Upper lobe of left lung (tissue), 6 donors: ENCODE measurements at regions not wholly inside any gene's neighbourhood (a gene's known extent, or its start where the extent isn't known, plus 50 kb on each side); places are given as distances from the start of the nearest gene placed in this dataset.

Experiments used
- ATAC-seq, 2 donors: fragments of 200-7000 bp; cut with Tn5 transposase; one replicate each; pipeline ENCODE4 v1.9.1; 2022; ENCODE audit warnings: mild to moderate bottlenecking in 2 of 2, moderate library complexity in 2 of 2; ENCODE audit not compliant: low FRiP score in 2 of 2
- DNase-seq, 2 donors: peaks; one replicate each; pipeline ENCODE4 v3.0.0-alpha.2; 2019 to 2020
- H3K27ac ChIP-seq, 4 donors: fragments of 200-600 bp; sonication (generic); one replicate each; pipeline ENCODE4 v1.5.1; 2016 to 2019
- H3K27me3 ChIP-seq, 4 donors: fragments of 200-600 bp; sonication (generic); one replicate each; pipeline ENCODE4 v1.5.1; 2017 to 2019
- H3K36me3 ChIP-seq, 4 donors: fragments of 200-600 bp; sonication (generic); one replicate each; pipeline ENCODE4 v1.5.1; 2016 to 2019
- H3K4me1 ChIP-seq, 4 donors: fragments of 200-600 bp; sonication (generic); one replicate each; pipeline ENCODE4 v1.5.1; 2018 to 2019
- H3K4me3 ChIP-seq, 4 donors: fragments of 200-600 bp; sonication (generic); one replicate each; pipeline ENCODE4 v1.5.1; 2017 to 2019; ENCODE audit warnings: mild to moderate bottlenecking in 2 of 4, moderate library complexity in 1 of 4
- H3K9me3 ChIP-seq, 4 donors: fragments of 200-600 bp; sonication (generic); one replicate each; pipeline ENCODE4 v1.5.1; 2018 to 2019
- CTCF ChIP-seq, 6 experiments: fragments of 450-650 bp in 4 of 6; fragments of 200-600 bp in 2 of 6; sonication (generic) in 2 of 6; IDR thresholded peaks; one replicate each; pipeline ENCODE4 v1.5.1; 2016 to 2019; ENCODE audit warnings: antibody characterized with exemption in 6 of 6
- EP300 ChIP-seq, 4 donors: sonication (generic); formaldehyde crosslinking; IDR thresholded peaks; one replicate each; pipeline ENCODE4 v1.5.1; 2017; ENCODE audit warnings: antibody characterized with exemption in 4 of 4, control low read depth in 2 of 4
- POLR2A ChIP-seq, 4 donors: fragments of 450-650 bp; IDR thresholded peaks; one replicate each; pipeline ENCODE4 v1.5.1; 2016 to 2017; ENCODE audit warnings: antibody characterized with exemption in 4 of 4, mild to moderate bottlenecking in 2 of 4
- POLR2AphosphoS5 ChIP-seq, 2 donors: sonication (generic); formaldehyde crosslinking; IDR thresholded peaks; one replicate each; pipeline ENCODE4 v1.5.1; 2017; ENCODE audit warnings: antibody characterized with exemption in 2 of 2
- WGBS, 2 donors: methylation state at CpG; one replicate each; pipeline ENCODE4 v1.1.5; 2017 to 2018; 5-methylcytosine and 5-hydroxymethylcytosine counted together
- donor health status: DM: no; HTN: no; CAD: no; lungs with moderate emphysema.
- donor health status: DM: no; HTN: yes; CAD: no; lungs with severe emphysema.

GRCh38 chr12:13452955-13453570 is 256.5 kb downstream of the EMP1 start:
- Histone ChIP-seq H3K27me3 (no peaks in the 10 kb centered on the region), H3K9me3 (no peaks in the 10 kb centered on the region), H3K4me1 (no peaks in the 10 kb centered on the region), H3K36me3 (no peaks in the 10 kb centered on the region), H3K4me3 (no peak overlapping the region), H3K27ac (no peak overlapping the region)
- no peak for ATAC-seq
- no peak for DNase-seq
- TF ChIP-seq CTCF (IDR thresholded peaks at IDR 0.05) (no peak), EP300 (IDR thresholded peaks at IDR 0.05) (no peak), POLR2AphosphoS5 (IDR thresholded peaks at IDR 0.05) (no peak), POLR2A (IDR thresholded peaks at IDR 0.05) (no peak)
- 82 to 90% methylated on average over 4 of the region's 4 CpGs for WGBS, 2 donors

GRCh38 chr12:13451776-13452175 is 255.2 kb downstream of the EMP1 start:
- Histone ChIP-seq H3K4me1 (no peaks in the 10 kb centered on the region), H3K9me3 (no peaks in the 10 kb centered on the region), H3K4me3 (no peak overlapping the region), H3K27ac (no peak overlapping the region), H3K27me3 (no peaks in the 10 kb centered on the region), H3K36me3 (no peaks in the 10 kb centered on the region)
- ATAC-seq (no peak), DNase-seq (no peak)
- no peak for TF ChIP-seq POLR2AphosphoS5 (IDR thresholded peaks at IDR 0.05)
- whole genome bisulfite sequencing, 2 donors, result 72 to 91% methylated on average over 2 of the region's 2 CpGs

- DNase-seq, result no peak
- Histone ChIP-seq H3K4me1 (no peaks in the 10 kb centered on the region), H3K9me3 (no peaks in the 10 kb centered on the region), H3K36me3 (no peaks in the 10 kb centered on the region), H3K27ac (no peak overlapping the region), H3K27me3 (no peaks in the 10 kb centered on the region), H3K4me3 (no peak overlapping the region)
- 83 to 100% methylated on average over 2 of the region's 2 CpGs for WGBS, 2 donors
- ATAC-seq, result no peak
- TF ChIP-seq CTCF (IDR thresholded peaks at IDR 0.05) (no peak), EP300 (IDR thresholded peaks at IDR 0.05) (no peak), POLR2AphosphoS5 (IDR thresholded peaks at IDR 0.05) (no peak), POLR2A (IDR thresholded peaks at IDR 0.05) (no peak)
Measured at GRCh38 chr12:13450231-13451080, 253.9 kb downstream of the EMP1 start.

GRCh38 chr12:13444076-13444475 is 247.6 kb downstream of the EMP1 start:
- Histone ChIP-seq H3K27ac (no peak overlapping the region), H3K36me3 (no peaks in the 10 kb centered on the region), H3K9me3 (no peaks in the 10 kb centered on the region), H3K27me3 (no peaks in the 10 kb centered on the region), H3K4me3 (no peak overlapping the region), H3K4me1 (peaks cover 0 to 6% (median 0%) of the 10 kb centered on the region in 4 donors)
- WGBS, 2 donors, result 54 to 71% methylated on average over 4 of the region's 4 CpGs
- ATAC-seq (no peak), DNase-seq (no peak)
- no peak for TF ChIP-seq EP300 (IDR thresholded peaks at IDR 0.05)
- TF ChIP-seq POLR2AphosphoS5 (IDR thresholded peaks at IDR 0.05), result no peak

- H3K4me3 ChIP-seq, result no peak overlapping the region
- H3K4me1 ChIP-seq, result peaks cover 0 to 6% (median 0%) of the 10 kb centered on the region in 4 donors
- no peaks in the 10 kb centered on the region for H3K36me3 ChIP-seq
- ATAC-seq (peak; percentile 30 to 35), DNase-seq (no peak)
- H3K27ac ChIP-seq, result no peak overlapping the region
- TF ChIP-seq POLR2AphosphoS5 (IDR thresholded peaks at IDR 0.05) (no peak), CTCF (IDR thresholded peaks at IDR 0.05) (no peak), POLR2A (IDR thresholded peaks at IDR 0.05) (no peak), EP300 (IDR thresholded peaks at IDR 0.05) (no peak)
- no peaks in the 10 kb centered on the region for H3K27me3 ChIP-seq
- no peaks in the 10 kb centered on the region for H3K9me3 ChIP-seq
Measured at GRCh38 chr12:13443498-13443897, 247.0 kb downstream of the EMP1 start.
